SK-N-SH (cell line): ENCODE measurements at regions not wholly inside any gene's neighbourhood (a gene's known extent, or its start where the extent isn't known, plus 50 kb on each side); places are given as distances from the start of the nearest gene placed in this dataset.

Source experiments
- CTCF ChIA-PET: fragments of 300-600, 350-600 bp; formaldehyde crosslinking; extraction: SDS; loops from one replicate; lab custom pipeline; 2021; lab: Yijun Ruan, JAX
- POLR2A ChIA-PET: fragments of 350-600 bp; sonication (Branson Sonifier 250); formaldehyde crosslinking; extraction: SDS; loops from one replicate; lab custom pipeline; 2020; ENCODE audit warnings: antibody characterized with exemption, inconsistent platforms; lab: Yijun Ruan, JAX
- DNase-seq: peaks from one replicate; pipeline ENCODE4 v3.0.0; 2012
- H2AFZ ChIP-seq: fragments of 200-600 bp; sonication (generic); 2 replicates; pipeline ENCODE4 v1.8.1; 2016; ENCODE audit warnings: antibody characterized with exemption, mild to moderate bottlenecking, low read depth
- H3F3A ChIP-seq: fragments of 200-600 bp; sonication (generic); replicated peaks from 2 replicates; pipeline ENCODE3; 2016; ENCODE audit warnings: antibody characterized with exemption, mild to moderate bottlenecking; ENCODE audit not compliant: insufficient read depth
- H3K27ac ChIP-seq, 2 experiments: fragments of 200-500 bp in 1 of 2; fragments of 200-600 bp in 1 of 2; sonication (Bioruptor generic) in 1 of 2; sonication (generic), shearing (Covaris generic) in 1 of 2; 2 replicates each; pipeline versions ENCODE4 v1.5.1 to v1.6.1; 2014 to 2016; ENCODE audit warnings: low read depth in 2 of 2, inconsistent platforms in 1 of 2, low read length in 1 of 2, mild to moderate bottlenecking in 1 of 2, mixed read lengths in 1 of 2
- H3K27me3 ChIP-seq: fragments of 200-600 bp; sonication (generic), shearing (Covaris generic); 2 replicates; pipeline ENCODE4 v1.6.1; 2016; ENCODE audit warnings: mixed run types; ENCODE audit not compliant: insufficient read depth
- H3K36me3 ChIP-seq, 2 experiments: fragments of 200-500 bp in 1 of 2; fragments of 200-600 bp in 1 of 2; sonication (Bioruptor generic) in 1 of 2; sonication (generic) in 1 of 2; replicated peaks in 1 of 2; 2 replicates each; pipeline versions ENCODE3 to v1.5.1; 2014 to 2016; ENCODE audit warnings: low read length in 1 of 2, mild to moderate bottlenecking in 1 of 2; ENCODE audit not compliant: insufficient read depth in 2 of 2, control insufficient read depth in 1 of 2
- H3K4me1 ChIP-seq, 2 experiments: fragments of 200-500 bp in 1 of 2; fragments of 200-600 bp in 1 of 2; sonication (Bioruptor generic) in 1 of 2; sonication (generic), shearing (Covaris generic) in 1 of 2; 2 replicates each; pipeline versions ENCODE4 v1.5.1 to v1.6.1; 2014 to 2016; ENCODE audit warnings: low read depth in 1 of 2, low read length in 1 of 2, mixed run types in 1 of 2; ENCODE audit not compliant: insufficient read depth in 2 of 2, control insufficient read depth in 1 of 2
- H3K4me2 ChIP-seq: fragments of 200-600 bp; sonication (generic), shearing (Covaris generic); 2 replicates; pipeline ENCODE4 v1.6.1; 2017; ENCODE audit warnings: mixed run types
- H3K4me3 ChIP-seq, 2 experiments: fragments of 200-500 bp in 1 of 2; fragments of 200-600 bp in 1 of 2; sonication (Bioruptor generic) in 1 of 2; sonication (generic), shearing (Covaris generic) in 1 of 2; 2 replicates each; pipeline versions ENCODE4 v1.5.1 to v1.8.1; 2014 to 2016; ENCODE audit warnings: low read depth in 2 of 2, inconsistent platforms in 1 of 2, low read length in 1 of 2, mild to moderate bottlenecking in 1 of 2, mixed read lengths in 1 of 2, moderate library complexity in 1 of 2
- H3K79me2 ChIP-seq: fragments of 200-600 bp; sonication (generic); 2 replicates; pipeline ENCODE4 v1.8.1; 2017; ENCODE audit warnings: mild to moderate bottlenecking; ENCODE audit not compliant: insufficient read depth
- H3K9ac ChIP-seq: fragments of 200-600 bp; sonication (generic); 2 replicates; pipeline ENCODE4 v1.6.1; 2017; ENCODE audit warnings: mixed run types
- H3K9me2 ChIP-seq: fragments of 200-600 bp; sonication (generic); 2 replicates; pipeline ENCODE4 v1.6.1; 2017; ENCODE audit warnings: mixed run types
- H3K9me3 ChIP-seq: fragments of 200-600 bp; sonication (generic); 2 replicates; pipeline ENCODE4 v1.6.1; 2017; ENCODE audit warnings: mixed run types, mild to moderate bottlenecking, moderate library complexity
- H4K20me1 ChIP-seq: fragments of 200-600 bp; sonication (generic); 2 replicates; pipeline ENCODE4 v1.6.1; 2017; ENCODE audit warnings: mild to moderate bottlenecking, mixed run types; ENCODE audit not compliant: insufficient read depth
- ELF1 ChIP-seq: IDR thresholded peaks from 2 replicates; pipeline ENCODE4 v1.4.0; 2012
- EP300 ChIP-seq, 2 experiments: IDR thresholded peaks; 2 replicates each; pipeline versions ENCODE4 v1.4.0 to v1.6.1; 2012; ENCODE audit warnings: borderline replicate concordance in 1 of 2, low read depth in 1 of 2, low read length in 1 of 2
- FOSL2 ChIP-seq: IDR thresholded peaks from 2 replicates; pipeline ENCODE4 v1.4.0; 2012; ENCODE audit warnings: low read depth, mild to moderate bottlenecking, moderate library complexity, borderline replicate concordance
- FOXJ3 ChIP-seq: sonication (generic); formaldehyde crosslinking; IDR thresholded peaks from 2 replicates; pipeline ENCODE4 v1.5.1; 2020; ENCODE audit warnings: mild to moderate bottlenecking, missing genetic modification reagents
- FOXM1 ChIP-seq: IDR thresholded peaks from 2 replicates; pipeline ENCODE4 v1.4.0; 2012; ENCODE audit warnings: low read depth, mild to moderate bottlenecking
- GABPA ChIP-seq: IDR thresholded peaks from 2 replicates; pipeline ENCODE4 v1.4.0; 2012; ENCODE audit warnings: low read depth, mild to moderate bottlenecking
- GATA2 ChIP-seq: sonication (generic); formaldehyde crosslinking; IDR thresholded peaks from 2 replicates; pipeline ENCODE4 v1.5.0; 2020; ENCODE audit warnings: mild to moderate bottlenecking, missing genetic modification reagents
- IRF3 ChIP-seq: fragments of 150-350 bp; IDR thresholded peaks from 2 replicates; pipeline ENCODE4 v1.6.1; 2016; ENCODE audit warnings: mild to moderate bottlenecking, low read depth, low read length
- MEF2A ChIP-seq: IDR thresholded peaks from 2 replicates; pipeline ENCODE4 v1.4.0; 2012; ENCODE audit warnings: low read depth, borderline replicate concordance
- MXI1 ChIP-seq: IDR thresholded peaks from 2 replicates; pipeline ENCODE4 v1.6.1; 2012; ENCODE audit warnings: mild to moderate bottlenecking, low read depth, low read length, improper control_type of control experiment
- NRF1 ChIP-seq: IDR thresholded peaks from 2 replicates; pipeline ENCODE4 v1.6.1; 2012; ENCODE audit warnings: low read depth, mild to moderate bottlenecking, low read length
- PBX3 ChIP-seq: IDR thresholded peaks from 2 replicates; pipeline ENCODE4; 2012
- POLR2AphosphoS5 ChIP-seq: IDR thresholded peaks from 2 replicates; pipeline ENCODE4 v1.6.1; 2012; ENCODE audit warnings: low read depth, low read length
- REST ChIP-seq: IDR thresholded peaks from 2 replicates; pipeline ENCODE4 v1.6.1; 2012; ENCODE audit warnings: mild to moderate bottlenecking, low read depth, low read length, moderate library complexity
- RXRA ChIP-seq: IDR thresholded peaks from 2 replicates; pipeline ENCODE4 v1.4.0; 2012; ENCODE audit warnings: low read depth, mild to moderate bottlenecking, borderline replicate concordance
- SMC3 ChIP-seq: IDR thresholded peaks from 2 replicates; pipeline ENCODE4 v1.6.1; 2012; ENCODE audit warnings: low read depth, low read length, improper control_type of control experiment
- TAF1 ChIP-seq: IDR thresholded peaks from 2 replicates; pipeline ENCODE4 v1.6.1; 2012; ENCODE audit warnings: low read depth, mild to moderate bottlenecking, low read length, moderate library complexity, borderline replicate concordance
- TEAD4 ChIP-seq: IDR thresholded peaks from 2 replicates; pipeline ENCODE4 v1.4.0; 2012; ENCODE audit warnings: mild to moderate bottlenecking, borderline replicate concordance; ENCODE audit not compliant: insufficient read depth
- USF2 ChIP-seq: fragments of 150-350 bp; IDR thresholded peaks from 2 replicates; pipeline ENCODE4 v1.6.1; 2017; ENCODE audit warnings: antibody characterized with exemption, low read length, low read depth, borderline replicate concordance
- ZBTB33 ChIP-seq: IDR thresholded peaks from 2 replicates; pipeline ENCODE4 v1.4.0; 2012; ENCODE audit warnings: low read depth, borderline replicate concordance
- WGBS: methylation state at CpG from one replicate; pipeline ENCODE4 v1.1.6; 2017; ENCODE audit warnings: low lambda C conversion rate; 5-methylcytosine and 5-hydroxymethylcytosine counted together

- TF ChIP-seq PBX3 (no peak), EP300 (IDR thresholded peaks at IDR 0.05; ENCODE audit: borderline replicate concordance in 1 of 2, low read depth in 1 of 2, low read length in 1 of 2) (no peak), GABPA (no peak), ZBTB33 (no peak), GATA2 (CRISPR knock-in tag) (no peak), POLR2AphosphoS5 (no peak), IRF3 (no peak)
These were observed 67.7 kb upstream of the SPTLC3 start (continued) for GRCh38 chr20:12941025-12941424.

- Histone ChIP-seq H4K20me1 (no peaks in the 10 kb centered on the region), H3K36me3 (no peaks in the 10 kb centered on the region), H3K4me2 (no peak overlapping the region), H2AFZ (no peak overlapping the region), H3K9ac (no peak overlapping the region), H3K9me2 (no peaks in the 10 kb centered on the region), H3K4me3 (no peak overlapping the region), H3K79me2 (no peaks in the 10 kb centered on the region), H3K9me3 (no peaks in the 10 kb centered on the region), H3K27ac (no peak overlapping the region), H3K4me1 (no peaks in the 10 kb centered on the region), H3K27me3 (no peaks in the 10 kb centered on the region), H3F3A (no peaks in the 10 kb centered on the region)
- POLR2A ChIA-PET, result no interaction called here
- no peak for DNase-seq
- WGBS, result 27% methylated on average over 2 of the region's 2 CpGs
- CTCF ChIA-PET, result interaction anchor here (3.2 kb wide), 1 partner anchor 17 kb away, joined by 12 read pairs; no protein-coding TSS in a partner anchor
- TF ChIP-seq FOSL2 (no peak), TEAD4 (no peak), REST (no peak), NRF1 (no peak), SMC3 (no peak), MEF2A (no peak), TAF1 (no peak), IRF3 (no peak), ZBTB33 (no peak), FOXM1 (no peak), RXRA (no peak), MXI1 (no peak), FOXJ3 (CRISPR knock-in tag) (no peak), USF2 (no peak), ELF1 (no peak)
These were observed 66.6 kb upstream of the SPTLC3 start for GRCh38 chr20:12942123-12942522.
